Heart left ventricle (tissue), 16 donors: ENCODE measurements at regions not wholly inside any gene's neighbourhood (a gene's known extent, or its start where the extent isn't known, plus 50 kb on each side); places are given as distances from the start of the nearest gene placed in this dataset.

Experiments used
- ATAC-seq, 4 donors: fragments of 200-7000 bp; cut with Tn5 transposase; one replicate each; pipeline ENCODE4 v1.9.1; 2020 to 2022; ENCODE audit warnings: moderate library complexity in 4 of 4, mild to moderate bottlenecking in 3 of 4, moderate number of reproducible peaks in 1 of 4
- DNase-seq, 5 donors: peaks; one replicate each; pipeline ENCODE4 v3.0.0-alpha.2; 2020
- H3K27ac ChIP-seq, 12 donors: fragments of 200-600 bp; sonication (generic) in 4 of 12; one replicate each; pipeline versions ENCODE4 v1.5.0 to v1.8.0; 2016 to 2022; ENCODE audit warnings: mild to moderate bottlenecking in 2 of 12
- H3K27me3 ChIP-seq, 9 donors: fragments of 200-600 bp; sonication (generic) in 2 of 9; one replicate each; pipeline versions ENCODE4 v1.5.1 to v1.8.0; 2016 to 2022; ENCODE audit warnings: mild to moderate bottlenecking in 3 of 9
- H3K36me3 ChIP-seq, 9 donors: fragments of 200-600 bp; sonication (generic) in 2 of 9; one replicate each; pipeline versions ENCODE4 v1.5.0 to v1.8.0; 2018 to 2022; ENCODE audit warnings: mild to moderate bottlenecking in 2 of 9
- H3K4me1 ChIP-seq, 12 donors: fragments of 200-600 bp; sonication (generic) in 4 of 12; one replicate each; pipeline versions ENCODE4 v1.5.0 to v1.8.0; 2016 to 2022; ENCODE audit warnings: mild to moderate bottlenecking in 3 of 12
- H3K4me3 ChIP-seq, 12 donors: fragments of 200-600 bp; sonication (generic) in 4 of 12; one replicate each; pipeline versions ENCODE4 v1.5.0 to v1.8.0; 2017 to 2022; ENCODE audit warnings: mild to moderate bottlenecking in 9 of 12, moderate library complexity in 4 of 12
- H3K9me3 ChIP-seq, 12 donors: fragments of 200-600 bp; sonication (generic) in 4 of 12; one replicate each; pipeline versions ENCODE4 v1.5.0 to v1.8.0; 2016 to 2022; ENCODE audit warnings: mild to moderate bottlenecking in 1 of 12
- POLR2A ChIP-seq, 2 donors: fragments of 450-650 bp; IDR thresholded peaks; one replicate each; pipeline ENCODE4 v1.6.1; 2017; ENCODE audit warnings: antibody characterized with exemption in 2 of 2, mild to moderate bottlenecking in 2 of 2, moderate library complexity in 2 of 2
- WGBS, 4 donors: extraction: QIAGEN DNeasy Blood & Tissue Kit in 2 of 4; methylation state at CpG; one replicate each; pipeline versions ENCODE4 v1.1.5 to v1.1.7; 2013 to 2018; 5-methylcytosine and 5-hydroxymethylcytosine counted together
- intact Hi-C, 10 donors: fragments of 100-400 bp; cut with DNase I; formaldehyde crosslinking; loops; one replicate each; pipeline versions ENCODE4 v1.11.1 to v1.14.2; 2022
- TF ChIP-seq, protein P1 (sequence below), 12 donors: fragments of 200-600 bp; sonication (generic) in 4 of 12; IDR thresholded peaks; one replicate each; pipeline versions ENCODE4 v1.5.0 to v1.8.0; 2018 to 2022; ENCODE audit warnings: antibody characterized with exemption in 12 of 12, mild to moderate bottlenecking in 5 of 12
- donor health status: ischemic (EF 13 %, LVEDD 7.1; RV severe dilation, severe dysfunction).
- donor health status: healthy with polysubstance abuse.
- donor health status: DM: no; HTN: yes; CAD: no.
- donor health status: DM: no; HTN: no; CAD: no.
- donor health status: ischemic (EF 25% LVEDD 6.9; RV normal size, moderate dysfunction).
- donor health status: ischemic (EF 25% LVEDD 5.7; RV mildly dilated, moderate dysfunction).
- donor health status: healthy.
- donor health status: DM: yes; HTN: yes; CAD: no.
- donor health status: ischemic (EF 35%, LVEDD 5.7; RV mildly dilated, moderate dysfunction).
- donor health status: nonischemic (EF 11% LVEDD 7.7; RV severe dilation, severe dysfunction).
- donor health status: DM: yes; HTN: yes; CAD: no.
- donor health status: PGD.
- donor health status: ischemic (EF 29% LVEDD 5.4; RV normal size, mild dysfunction).
- donor health status: nonischemic (EF 23%, LVEDD 6.1; RV moderate dilation, normal function).

DNA sequence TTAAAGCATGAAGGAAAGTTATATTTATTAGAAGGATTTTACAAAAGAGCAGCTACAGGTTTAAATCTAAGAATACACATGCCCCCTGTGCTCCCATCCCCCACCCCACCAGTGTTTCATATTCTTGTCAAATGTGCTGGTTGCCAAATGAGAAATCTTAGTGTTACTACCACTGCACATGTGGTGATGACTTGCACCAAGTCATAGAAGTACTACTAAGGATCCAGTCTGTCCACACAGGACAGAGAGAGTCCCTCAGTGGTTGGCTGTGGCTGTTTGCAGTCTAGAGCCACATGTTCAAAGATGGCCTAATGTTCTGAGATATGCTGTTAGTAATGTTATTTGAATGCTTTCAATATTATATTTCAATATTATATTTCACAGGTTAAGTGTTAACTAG is 268.8 kb downstream of the ADAMTS20 start:
- Histone ChIP-seq H3K4me1 (peaks cover 0 to 21% (median 0%) of the 10 kb centered on the region in 12 donors), H3K36me3 (no peaks in the 10 kb centered on the region), H3K9me3 (no peaks in the 10 kb centered on the region), H3K4me3 (no peak overlapping the region), H3K27me3 (no peaks in the 10 kb centered on the region), H3K27ac (no peak overlapping the region)
- intact Hi-C loops = loop anchor here (5.0 to 10.0 kb wide), 7 partner anchors 688 to 1156 kb away; partner anchors contain the start of gene PRICKLE1 (in 6 of the 10)
- TF ChIP-seq, protein P1, sequence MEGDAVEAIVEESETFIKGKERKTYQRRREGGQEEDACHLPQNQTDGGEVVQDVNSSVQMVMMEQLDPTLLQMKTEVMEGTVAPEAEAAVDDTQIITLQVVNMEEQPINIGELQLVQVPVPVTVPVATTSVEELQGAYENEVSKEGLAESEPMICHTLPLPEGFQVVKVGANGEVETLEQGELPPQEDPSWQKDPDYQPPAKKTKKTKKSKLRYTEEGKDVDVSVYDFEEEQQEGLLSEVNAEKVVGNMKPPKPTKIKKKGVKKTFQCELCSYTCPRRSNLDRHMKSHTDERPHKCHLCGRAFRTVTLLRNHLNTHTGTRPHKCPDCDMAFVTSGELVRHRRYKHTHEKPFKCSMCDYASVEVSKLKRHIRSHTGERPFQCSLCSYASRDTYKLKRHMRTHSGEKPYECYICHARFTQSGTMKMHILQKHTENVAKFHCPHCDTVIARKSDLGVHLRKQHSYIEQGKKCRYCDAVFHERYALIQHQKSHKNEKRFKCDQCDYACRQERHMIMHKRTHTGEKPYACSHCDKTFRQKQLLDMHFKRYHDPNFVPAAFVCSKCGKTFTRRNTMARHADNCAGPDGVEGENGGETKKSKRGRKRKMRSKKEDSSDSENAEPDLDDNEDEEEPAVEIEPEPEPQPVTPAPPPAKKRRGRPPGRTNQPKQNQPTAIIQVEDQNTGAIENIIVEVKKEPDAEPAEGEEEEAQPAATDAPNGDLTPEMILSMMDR (IDR thresholded peaks at IDR 0.05) = no peak
- no peak for TF ChIP-seq POLR2A (IDR thresholded peaks at IDR 0.05)
- ATAC-seq (no peak), DNase-seq (no peak)

DNA sequence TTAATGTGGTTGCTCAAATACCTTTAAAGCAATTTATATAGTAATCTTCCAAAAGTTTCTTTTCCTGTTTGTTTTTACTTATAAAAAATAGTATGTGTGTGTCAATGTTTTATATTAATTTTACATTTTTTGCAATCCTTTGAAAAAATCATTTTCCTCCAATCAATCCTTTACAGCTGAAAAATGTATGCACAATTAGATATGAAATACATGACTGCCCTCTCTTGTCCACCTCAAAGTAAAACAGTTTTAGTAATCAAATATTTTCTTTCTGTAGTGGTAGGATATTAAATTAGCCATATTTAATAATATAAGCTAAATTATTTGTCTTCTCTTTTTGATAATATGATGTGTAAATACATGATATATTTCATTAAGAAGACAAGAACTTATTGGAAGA is 269.9 kb downstream of the ADAMTS20 start:
- Histone ChIP-seq H3K36me3 (no peaks in the 10 kb centered on the region), H3K9me3 (no peaks in the 10 kb centered on the region), H3K4me1 (peaks cover 0 to 21% (median 0%) of the 10 kb centered on the region in 12 donors), H3K27me3 (no peaks in the 10 kb centered on the region), H3K4me3 (no peak overlapping the region), H3K27ac (no peak overlapping the region)
- intact Hi-C loops = loop anchor here (5.0 to 10.0 kb wide), 7 partner anchors 687 to 1155 kb away; partner anchors contain the start of gene PRICKLE1 (in 6 of the 10)
- ATAC-seq (no peak), DNase-seq (no peak)
- TF ChIP-seq, protein P1 (IDR thresholded peaks at IDR 0.05) = peak in 10 of 12 donors; percentile 10 to 65 (median 50)
- TF ChIP-seq POLR2A (IDR thresholded peaks at IDR 0.05) = no peak

DNA sequence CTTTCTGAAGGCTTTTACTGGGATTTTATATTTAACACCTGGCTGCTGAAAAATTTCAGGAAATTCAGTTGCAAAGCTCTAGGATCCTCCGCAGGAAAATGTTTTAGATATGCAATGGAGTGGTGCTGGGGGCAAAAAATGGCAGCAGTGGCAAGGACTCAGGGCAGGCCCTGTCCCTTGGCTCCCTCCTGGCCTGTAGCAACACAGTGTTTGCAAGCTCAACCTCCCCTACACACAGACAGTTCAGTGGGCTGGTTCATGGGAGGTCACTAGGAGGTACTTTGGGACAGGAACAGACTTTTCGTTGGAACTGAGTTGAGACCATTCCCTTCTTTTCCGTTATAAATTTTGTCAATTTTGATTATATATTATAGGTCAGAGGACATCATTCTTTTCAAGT is 270.4 kb downstream of the ADAMTS20 start:
- DNase-seq (no peak), ATAC-seq (peak in 1 of 4 donors; percentile 52)
- no peak for TF ChIP-seq POLR2A (IDR thresholded peaks at IDR 0.05)
- TF ChIP-seq, protein P1 (IDR thresholded peaks at IDR 0.05) = no peak
- H3K9me3 ChIP-seq = no peaks in the 10 kb centered on the region
- 61 to 67% (median 67%) methylated on average over 3 of the region's 3 CpGs for WGBS, 4 donors
- H3K4me1 ChIP-seq = peaks cover 0 to 21% (median 0%) of the 10 kb centered on the region in 12 donors
- H3K36me3 ChIP-seq = no peaks in the 10 kb centered on the region
- no peaks in the 10 kb centered on the region for H3K27me3 ChIP-seq
- intact Hi-C loops = loop anchor here (2.0 to 10.0 kb wide), 8 partner anchors 687 to 1154 kb away; partner anchors contain the start of gene PRICKLE1 (in 7 of the 10)
- no peak overlapping the region for H3K27ac ChIP-seq
- H3K4me3 ChIP-seq = no peak overlapping the region

DNA sequence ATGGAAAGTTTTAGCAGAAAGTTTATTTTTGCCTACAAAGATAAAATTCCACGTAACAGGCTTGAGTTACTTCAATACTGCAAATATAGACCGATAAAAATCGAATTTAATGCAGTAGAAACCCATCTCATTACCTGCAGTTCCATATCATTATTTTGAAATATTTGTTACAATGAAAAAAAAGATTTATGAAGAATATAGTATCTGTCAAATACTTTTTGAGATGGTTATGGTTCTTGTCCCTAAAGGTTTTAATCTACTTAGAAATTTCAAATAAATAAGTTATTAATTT is 273.5 kb downstream of the ADAMTS20 start:
- ATAC-seq (no peak), DNase-seq (no peak)
- Histone ChIP-seq H3K9me3 (no peaks in the 10 kb centered on the region), H3K36me3 (no peaks in the 10 kb centered on the region), H3K27me3 (no peaks in the 10 kb centered on the region), H3K4me3 (no peak overlapping the region), H3K27ac (no peak overlapping the region), H3K4me1 (peaks cover 0 to 8% (median 0%) of the 10 kb centered on the region in 12 donors)
- intact Hi-C loops = no loop called here
- WGBS, 4 donors = 78 to 83% (median 79%) methylated on average over 3 of the region's 3 CpGs
- TF ChIP-seq, protein P1 (IDR thresholded peaks at IDR 0.05) = no peak
- TF ChIP-seq POLR2A (IDR thresholded peaks at IDR 0.05) = no peak
